Lung microvascular endothelial cell (primary cell): ENCODE measurements at regions not wholly inside any gene's neighbourhood (a gene's known extent, or its start where the extent isn't known, plus 50 kb on each side); places are given as distances from the start of the nearest gene placed in this dataset.
"Not testable (repeated sequence)": the region's sequence is repeated elsewhere in the genome, so short reads cannot be mapped to it uniquely, and the experiment has no call there.

Source experiments
- DNase-seq, 2 donors: peaks; one replicate each; pipeline versions ENCODE4 v3.0.0 to v3.0.0-alpha.2; 2010; ENCODE audit warnings: low read depth in 2 of 2

DNA sequence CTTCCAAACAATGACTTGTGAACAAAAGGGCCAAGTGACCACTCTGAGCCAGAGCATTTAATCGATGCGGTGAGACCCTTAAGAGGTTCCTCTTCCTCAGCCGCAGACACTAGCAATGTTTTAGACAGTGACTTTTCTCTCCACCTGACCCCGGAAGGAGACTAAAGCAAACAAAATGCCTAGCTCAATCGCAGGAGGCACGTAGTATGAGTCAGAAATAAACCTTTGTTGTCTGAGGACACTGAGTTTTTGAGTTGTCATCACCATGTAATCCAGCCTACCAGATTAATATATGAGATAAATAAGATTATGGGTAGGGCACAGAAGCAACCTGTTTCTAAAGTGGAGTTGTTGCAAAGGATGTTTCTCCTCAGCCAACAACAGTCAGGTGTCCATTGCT lies 326.2 kb upstream of the DUSP10 start:
- no peak for DNase-seq

DNA sequence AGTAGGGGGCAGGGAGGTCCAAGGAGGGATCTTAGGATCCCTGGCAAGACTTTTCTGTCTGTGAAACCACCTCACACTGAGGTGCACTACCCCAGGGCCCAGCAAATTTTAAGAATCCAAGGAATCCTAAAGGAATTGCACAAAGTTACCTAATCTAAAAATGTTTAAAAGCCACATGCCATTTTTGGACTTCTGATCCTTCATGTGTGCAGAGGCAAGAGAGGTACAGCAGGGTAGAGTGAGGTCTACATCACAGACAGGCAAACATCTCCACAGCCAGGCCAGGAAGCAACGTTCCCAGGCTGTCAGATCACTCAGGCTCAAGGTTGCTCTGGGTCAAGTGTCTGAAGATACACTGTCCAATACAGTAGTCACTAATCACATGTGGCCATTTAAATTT lies 324.6 kb upstream of the DUSP10 start:
- DNase-seq = no peak

DNA sequence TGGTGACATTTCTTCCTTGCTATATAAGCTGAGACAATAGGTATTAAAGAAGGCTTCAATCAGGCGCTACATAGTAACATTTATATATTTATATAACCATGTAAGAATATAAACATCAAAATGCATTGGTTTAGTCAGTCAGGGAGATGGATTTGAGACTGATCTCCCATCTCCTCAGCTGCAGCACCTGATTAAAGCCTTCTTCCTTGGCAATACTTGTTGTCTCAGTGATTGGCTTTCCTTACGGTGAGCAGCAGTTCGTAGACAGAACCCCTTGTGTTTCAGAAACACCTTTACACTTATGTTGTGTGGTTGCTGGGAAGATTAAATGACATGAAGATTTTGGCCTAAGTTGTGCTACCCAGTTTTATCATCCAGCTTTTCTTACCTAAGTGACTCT lies 323.3 kb upstream of the DUSP10 start:
- no peak for DNase-seq

DNA sequence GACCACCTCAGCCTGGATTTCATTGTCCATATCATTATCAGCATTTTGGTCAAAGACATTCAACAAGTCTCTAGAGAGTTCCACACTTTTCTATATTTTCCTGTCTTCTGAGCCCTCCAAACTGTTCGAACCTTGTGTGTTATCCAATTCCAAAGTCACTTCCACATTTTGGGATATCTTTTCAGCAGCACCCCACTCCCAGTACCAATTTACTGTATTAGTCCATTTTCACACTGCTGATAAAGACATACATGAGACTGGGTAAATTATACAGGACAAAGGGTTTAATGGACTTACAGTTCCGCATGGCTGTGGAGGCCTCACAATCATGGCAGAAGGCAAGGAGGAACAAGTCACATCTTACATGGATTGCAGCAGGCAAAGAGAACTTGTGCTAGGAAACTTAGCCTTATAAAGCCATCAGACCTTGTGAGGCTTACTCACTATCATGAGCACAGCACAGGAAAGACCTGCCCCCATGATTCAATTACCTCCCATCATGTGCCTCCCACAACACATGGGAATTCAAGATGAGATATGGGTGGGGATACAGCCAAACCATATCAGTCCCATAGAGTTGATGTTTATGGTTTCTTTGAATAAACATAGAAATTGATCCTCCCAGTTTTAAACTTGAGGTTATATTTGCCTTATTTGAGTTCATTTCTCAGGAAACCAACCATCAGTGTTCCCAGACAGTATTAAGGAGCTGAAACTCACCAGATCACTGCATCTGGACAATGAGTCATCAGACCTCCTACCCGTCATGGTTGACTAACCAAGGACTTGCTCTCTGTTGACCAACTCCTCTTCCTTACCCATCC lies 322.7 kb upstream of the DUSP10 start:
- DNase-seq = no peak

DNA sequence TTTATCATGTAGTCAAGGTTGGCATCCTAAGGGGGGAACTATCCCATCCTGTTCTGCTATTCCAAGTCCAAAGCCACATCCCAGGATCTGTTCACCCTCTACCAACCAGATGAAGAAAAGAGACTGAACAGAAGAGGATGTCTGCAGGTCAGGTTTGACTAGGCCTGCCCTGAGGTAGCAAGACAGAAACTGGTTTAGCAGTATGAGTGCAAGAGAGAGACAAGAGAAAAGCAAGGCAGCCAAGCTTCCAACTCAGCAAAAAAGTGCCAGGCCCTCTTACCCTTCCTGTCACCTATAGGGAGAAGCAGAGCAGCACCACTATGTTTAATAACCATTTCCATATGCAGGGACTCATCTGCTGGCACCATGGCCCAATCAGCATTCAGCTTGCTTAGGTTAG lies 320.8 kb upstream of the DUSP10 start:
- no peak for DNase-seq

DNA sequence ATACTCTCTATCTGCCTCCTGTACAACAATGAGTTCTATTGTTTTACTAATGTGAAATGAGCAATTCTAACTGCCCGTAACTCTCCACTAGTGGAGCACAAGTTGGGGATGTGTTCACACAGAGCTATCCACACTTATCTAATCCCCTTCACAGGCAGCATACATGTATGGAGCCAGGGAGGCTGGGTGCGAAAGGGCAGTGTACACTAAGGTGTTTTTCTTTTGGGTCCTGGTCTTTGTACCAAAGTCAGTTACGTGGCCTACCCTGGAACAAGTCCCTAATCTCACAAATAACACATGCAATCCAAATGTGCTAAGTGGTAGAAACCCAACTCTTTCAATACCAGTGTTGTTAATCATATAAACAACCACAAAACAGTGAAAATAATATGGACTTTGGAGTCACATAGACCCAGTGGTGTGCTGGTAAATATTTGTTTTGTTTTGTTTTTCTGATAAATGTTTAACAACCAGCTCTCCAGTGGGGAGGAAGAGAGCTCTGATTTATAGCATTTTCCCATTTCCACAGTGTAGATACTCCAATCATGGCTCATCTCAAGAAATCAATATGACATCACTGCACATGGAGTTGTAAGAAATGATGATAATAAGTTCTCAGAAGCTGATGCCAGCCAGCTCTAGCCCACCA lies 319.9 kb upstream of the DUSP10 start:
- DNase-seq = no peak

DNA sequence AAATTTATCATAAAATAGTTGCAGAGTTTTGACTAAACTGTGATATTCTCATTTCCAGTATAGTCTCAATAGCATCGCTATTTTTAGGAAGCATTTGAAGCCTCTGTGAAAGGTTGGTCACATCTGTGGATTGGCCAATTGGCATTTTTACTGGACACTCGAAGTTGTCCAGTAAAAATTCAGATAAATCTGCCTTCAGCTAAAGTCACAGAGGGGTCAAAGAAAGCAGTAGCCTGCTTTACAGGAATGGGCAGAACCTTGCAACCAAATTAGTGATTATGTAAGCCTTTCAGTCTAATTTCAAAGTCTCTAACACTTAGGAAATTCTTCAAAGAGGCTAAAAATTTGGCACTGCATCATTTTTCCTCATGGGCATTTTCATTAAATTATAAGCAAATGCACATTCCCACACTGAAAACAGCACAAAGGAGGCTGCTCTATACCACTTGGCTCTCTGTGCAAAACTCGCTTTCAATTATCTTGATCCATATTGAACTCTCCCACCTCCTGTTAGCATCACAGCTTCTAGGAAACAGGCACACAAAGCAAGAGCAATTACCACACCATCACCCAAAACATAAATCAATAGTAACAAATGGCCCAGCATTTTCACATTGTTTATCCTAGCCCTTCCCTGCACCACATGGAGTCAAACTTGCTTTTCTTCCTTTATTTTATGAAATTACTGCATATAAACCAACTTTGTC lies 318.5 kb upstream of the DUSP10 start:
- no peak for DNase-seq

DNA sequence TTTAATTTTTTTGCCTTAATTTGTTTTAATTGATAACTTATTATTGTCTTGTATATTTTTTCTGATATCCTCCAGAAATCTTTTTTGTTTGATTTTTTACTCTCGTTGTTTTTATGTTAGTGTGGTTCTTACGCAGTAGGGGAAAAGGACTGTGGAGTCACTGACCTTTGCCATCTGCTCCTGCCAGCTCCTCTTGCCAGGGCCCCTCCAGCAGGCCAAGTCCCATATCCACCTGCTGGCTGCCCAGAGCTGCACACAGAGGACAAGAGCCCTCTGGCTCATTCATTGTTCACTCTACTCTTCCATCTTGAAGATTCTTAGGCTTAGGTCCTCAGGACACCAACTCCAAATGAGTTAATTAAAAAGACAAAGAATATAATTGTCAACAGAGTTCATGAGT lies 316.4 kb upstream of the DUSP10 start:
- DNase-seq = no peak

DNA sequence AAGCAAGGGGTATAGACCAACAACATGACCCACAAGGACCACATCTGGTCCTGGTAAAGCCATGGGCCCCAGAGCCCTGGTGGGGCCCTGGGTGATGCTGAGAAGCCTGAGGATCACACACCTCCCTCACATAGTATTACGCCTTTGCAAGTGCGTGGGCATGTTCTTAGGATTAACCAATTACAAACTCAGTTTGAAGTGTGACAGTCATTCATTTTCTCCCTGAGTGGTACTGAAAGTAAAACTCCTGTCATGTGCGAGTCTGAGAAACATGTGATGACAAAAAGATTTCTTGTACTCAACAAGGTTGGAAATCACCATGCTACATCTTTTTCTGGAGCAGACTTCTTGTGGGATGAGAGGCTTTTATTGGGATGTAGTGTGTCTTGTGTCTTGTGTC lies 315.3 kb upstream of the DUSP10 start:
- no peak for DNase-seq

DNA sequence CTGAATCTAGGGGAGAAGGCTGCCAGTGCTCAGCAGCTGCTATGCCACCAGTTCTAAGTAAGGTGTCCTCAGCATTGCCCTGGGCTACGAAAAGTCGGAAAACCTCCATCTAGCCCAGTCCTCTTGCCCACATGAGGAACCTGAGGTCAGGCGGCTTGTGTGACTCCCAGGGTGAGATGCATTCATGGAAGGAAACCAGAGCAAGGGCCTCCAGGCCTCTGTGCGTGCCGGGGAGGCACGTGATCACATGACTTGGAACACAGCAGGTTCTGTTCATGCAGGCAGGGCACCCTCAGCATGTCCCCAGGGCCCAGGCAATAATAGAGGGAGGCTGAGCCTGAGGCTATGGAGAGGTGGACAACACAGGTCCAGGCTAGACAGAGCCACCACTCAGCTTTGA lies 312.5 kb upstream of the DUSP10 start:
- no peak for DNase-seq

DNA sequence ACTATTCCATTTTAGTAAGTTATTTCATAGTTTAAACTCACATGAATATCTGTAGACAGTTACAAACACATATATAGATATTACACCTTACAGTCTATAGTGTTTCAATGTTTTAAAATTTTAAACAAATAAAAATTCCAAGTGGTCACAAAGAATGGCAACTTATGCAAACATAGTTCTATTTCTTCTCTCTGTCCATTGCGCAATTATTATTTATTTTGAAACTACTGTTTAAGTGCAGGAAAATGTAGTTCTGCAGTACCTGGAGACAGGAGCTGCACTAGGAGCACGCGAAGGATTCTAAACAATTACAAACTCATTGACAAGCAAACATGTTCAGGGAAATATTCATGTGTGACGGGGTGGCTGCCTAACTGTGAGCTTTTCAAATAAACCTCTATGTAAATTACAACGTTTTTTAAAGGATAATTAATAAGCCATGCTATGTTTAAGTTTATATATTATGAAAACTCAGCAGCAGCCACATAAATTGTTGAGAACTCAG lies 312.0 kb upstream of the DUSP10 start:
- no peak for DNase-seq

DNA sequence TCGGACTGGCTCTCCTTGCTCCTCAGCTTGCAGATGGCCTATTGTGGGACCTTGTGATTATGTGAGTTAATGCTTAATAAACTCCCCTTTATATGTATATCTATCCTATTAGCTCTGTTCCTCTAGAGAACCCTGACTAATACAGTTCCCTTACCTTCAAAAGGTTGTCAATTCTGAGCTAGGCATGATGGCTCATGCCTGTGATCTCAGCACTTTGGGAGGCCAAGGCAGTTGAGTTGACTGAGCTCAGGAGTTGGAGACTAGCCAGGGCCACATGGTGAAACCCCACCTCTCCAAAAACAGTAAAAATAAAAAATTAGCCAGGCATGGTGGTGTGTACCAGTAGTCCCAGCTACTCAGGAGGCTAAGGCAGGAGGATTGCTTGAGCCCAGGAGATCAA lies 309.4 kb upstream of the DUSP10 start:
- not testable (repeated sequence) for DNase-seq

DNA sequence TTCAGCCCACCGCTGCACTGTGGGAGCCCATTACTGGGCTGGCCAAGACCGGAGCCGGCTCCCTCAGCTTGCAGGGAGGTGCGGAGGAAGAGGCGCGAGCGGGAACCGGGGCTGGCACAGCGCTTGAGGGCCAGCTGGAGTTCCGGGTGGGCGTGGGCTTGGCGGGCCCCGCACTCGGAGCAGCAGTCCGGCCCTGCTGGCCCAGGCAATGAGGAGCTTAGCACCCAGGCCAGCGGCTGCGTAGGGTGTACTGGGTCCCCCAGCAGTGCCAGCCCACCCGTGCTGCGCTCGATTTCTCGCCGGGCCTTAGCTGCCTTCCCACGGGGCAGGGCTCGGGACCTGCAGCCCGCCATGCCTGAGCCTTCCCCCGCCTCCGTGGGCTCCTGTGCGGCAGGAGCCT lies 307.8 kb upstream of the DUSP10 start:
- not testable (repeated sequence) for DNase-seq

DNA sequence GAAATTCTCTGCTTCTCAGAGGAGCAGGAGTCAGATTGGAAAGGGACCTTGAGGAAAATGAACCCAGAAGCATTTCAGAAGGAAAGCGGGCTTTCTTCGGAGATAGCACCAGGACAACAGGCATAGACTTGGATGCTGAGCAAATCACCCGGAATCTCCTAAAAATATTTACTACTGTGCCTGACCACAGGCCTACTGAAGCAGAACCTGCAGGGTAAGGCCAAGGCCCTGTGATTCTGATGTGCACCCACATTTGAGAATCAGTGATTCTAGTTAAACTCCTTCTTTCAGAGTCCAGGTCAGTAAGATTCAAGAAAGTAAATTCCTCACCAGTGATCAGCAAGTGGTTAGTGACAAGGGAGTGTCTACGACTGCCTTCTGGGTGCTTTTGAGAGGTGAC lies 307.3 kb upstream of the DUSP10 start:
- DNase-seq = no peak

DNA sequence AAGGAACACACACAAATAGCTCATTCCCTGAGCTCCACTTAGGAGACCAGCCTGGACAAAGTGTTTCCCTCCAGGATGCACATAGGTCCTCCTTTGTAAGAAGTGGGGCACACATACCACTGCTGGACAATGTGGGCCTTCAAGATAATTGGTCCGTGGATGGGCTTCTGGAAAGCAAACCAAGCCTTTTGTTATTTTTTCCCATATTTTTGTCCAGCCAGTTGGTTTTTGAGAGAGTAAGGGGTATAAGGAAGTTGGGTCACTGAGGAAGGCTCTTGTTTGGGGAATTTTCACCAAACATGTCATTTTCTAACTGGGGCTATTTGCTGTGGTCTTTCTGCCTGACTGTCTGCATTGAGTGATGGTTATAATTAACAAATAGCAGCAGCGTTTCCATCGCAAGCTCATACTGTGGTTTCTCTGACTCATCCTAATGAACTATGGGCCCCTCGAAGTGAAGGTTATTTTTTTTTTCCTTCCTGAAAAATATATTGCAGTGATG lies 306.3 kb upstream of the DUSP10 start:
- no peak for DNase-seq

DNA sequence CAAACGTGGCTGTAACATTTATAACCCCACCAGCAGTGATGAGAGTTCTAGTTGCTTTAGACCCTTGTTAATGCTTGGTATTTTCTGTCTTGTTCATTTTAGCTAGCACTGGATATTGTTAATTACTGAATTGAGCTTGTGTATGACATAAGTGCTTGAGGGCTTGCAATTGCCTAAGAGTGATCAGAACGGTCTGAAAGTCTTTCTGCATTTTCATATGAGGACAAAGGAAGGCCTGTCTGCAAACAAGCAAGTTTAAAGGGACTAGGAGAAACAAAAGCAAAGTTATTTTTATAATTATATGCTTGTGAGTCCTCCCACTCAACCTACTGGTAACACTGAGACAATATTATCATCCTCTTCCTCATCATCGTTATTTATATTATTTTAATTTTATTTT lies 305.5 kb upstream of the DUSP10 start:
- no peak for DNase-seq

DNA sequence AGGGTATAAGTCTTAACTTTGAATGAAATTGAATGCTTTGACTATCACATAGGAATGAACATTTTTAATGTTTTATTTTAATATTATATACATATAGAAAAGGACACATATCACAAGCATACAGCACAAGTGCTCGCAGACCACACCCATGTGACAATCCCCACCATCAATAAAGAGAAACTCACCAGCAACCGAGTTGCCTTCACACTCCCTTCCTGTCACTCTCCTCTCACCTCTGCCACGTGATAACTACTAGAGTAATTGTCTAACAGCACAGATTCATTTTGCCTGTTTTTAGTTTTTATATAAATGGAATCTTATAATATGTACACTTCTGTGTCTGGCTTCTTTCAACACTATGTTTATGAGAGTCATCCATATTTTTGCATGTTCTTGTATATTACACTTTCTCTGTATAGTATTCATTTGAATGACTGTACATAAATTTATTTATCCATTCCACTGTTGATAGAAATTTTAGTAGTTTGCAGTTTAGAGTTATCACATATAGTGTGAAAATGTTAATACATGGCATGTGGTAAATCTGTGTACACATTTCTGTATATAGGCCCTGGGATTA lies 304.9 kb upstream of the DUSP10 start:
- DNase-seq = no peak

DNA sequence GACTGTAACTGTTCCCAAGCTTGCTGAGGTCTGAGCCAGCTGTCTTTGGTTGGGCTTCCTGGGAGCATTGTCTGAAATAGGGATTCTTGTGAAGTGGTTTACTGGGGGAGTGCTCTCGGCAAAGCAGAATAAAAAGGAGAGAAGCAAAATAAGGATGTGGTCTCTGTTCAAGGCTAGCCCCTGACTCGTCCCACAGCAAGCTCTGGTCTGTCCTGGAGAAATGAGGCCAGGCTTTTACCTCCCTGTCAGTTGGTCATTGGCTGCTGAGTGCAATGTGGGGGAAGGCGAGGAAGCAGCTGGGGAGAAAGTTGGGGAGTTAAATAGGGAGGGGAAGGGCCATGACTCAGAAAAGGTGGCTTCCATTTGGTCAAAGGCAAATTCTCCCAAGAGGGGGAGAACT lies 303.9 kb upstream of the DUSP10 start:
- no peak for DNase-seq

DNA sequence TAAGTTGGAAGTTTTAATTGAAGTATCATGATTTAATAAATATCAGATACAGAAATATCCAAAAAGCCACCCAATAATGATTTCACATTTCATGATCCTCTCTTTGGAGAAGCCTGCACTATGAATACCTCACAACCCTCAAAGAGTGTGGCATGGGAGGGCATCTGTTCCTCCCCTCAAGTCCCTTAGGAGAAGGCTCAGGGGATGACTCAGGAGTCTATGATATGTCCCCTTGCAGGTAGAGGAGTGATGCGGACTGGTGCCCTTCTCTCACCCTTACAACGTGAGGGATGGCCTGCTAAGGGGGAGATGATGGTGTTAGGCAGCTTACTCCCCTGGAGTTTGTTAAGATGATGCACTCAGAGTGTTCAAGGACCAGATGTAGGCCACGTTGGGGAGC lies 303.3 kb upstream of the DUSP10 start:
- no peak for DNase-seq

DNA sequence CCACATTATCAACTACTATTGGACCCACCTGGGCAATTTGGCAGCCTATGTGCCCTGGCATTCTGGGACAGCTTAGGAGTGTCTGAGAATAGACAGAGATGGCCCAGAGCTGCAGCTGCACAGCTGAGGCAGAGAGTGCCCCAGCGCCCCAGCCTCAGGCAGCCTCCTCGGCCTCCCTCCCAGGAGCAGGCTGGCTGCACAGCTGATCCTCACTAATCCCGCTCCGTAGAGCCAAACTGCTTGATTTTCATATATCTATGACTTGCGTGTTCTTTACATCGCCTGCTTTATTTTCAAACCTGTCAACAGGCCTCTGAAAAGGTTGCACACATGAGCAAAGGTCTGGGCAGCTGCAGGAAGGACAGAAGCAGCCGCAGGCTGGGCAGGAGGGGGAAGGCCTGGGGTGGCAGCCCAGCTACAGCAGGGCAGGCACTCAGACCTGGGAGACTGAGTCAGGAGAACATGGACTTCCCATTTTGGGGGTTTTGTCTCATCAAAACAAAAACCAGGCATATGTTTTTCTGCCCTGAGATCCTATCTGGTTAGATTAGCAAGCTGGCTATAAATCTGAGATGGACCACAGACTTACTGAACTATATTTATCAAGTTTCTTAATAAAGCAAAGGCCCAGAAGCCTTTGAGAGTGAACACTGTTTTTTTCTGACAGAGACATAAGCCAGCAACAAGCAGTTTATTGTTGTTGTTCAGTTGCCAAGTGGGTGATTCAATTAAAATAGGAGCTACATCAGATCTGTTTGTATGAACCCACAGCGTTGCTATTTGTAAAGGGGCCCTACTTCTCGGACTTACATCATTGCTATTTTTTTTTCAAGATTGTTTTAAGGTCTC lies 301.8 kb upstream of the DUSP10 start:
- DNase-seq = peak in 1 of 2 donors; percentile 6

DNA sequence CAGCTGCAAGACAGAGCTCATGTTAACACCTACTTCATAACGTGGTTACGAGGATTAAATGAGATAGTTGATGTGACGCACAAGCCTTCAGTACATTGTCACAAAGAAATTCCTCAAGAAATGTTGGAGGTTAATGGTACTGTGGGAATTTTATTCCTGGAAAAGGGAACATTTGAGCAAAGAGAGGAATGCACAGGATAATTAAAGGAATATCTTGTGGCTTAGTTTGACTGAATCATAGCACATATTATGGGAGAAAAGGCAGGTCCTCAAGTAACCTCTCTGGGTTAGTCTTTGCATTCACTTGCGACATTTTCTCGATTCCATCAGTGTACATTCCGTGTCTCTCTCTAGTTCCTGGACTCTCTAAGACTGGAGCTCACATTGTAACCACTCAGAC lies 300.2 kb upstream of the DUSP10 start:
- no peak for DNase-seq
